PC-9 (cell line): ENCODE measurements at regions not wholly inside any gene's neighbourhood (a gene's known extent, or its start where the extent isn't known, plus 50 kb on each side); places are given as distances from the start of the nearest gene placed in this dataset.

Experiments
- EZH2 ChIP-seq: fragments of 200-600 bp; sonication (generic); IDR thresholded peaks from 2 replicates; pipeline ENCODE4 v1.8.0; 2017; ENCODE audit warnings: antibody characterized with exemption, low read depth
- TF ChIP-seq, protein P1 (sequence below): fragments of 200-600 bp; sonication (generic); conservative IDR thresholded peaks from 2 replicates; pipeline ENCODE4 v1.6.1; 2017; ENCODE audit warnings: mixed run types, antibody characterized with exemption, mild to moderate bottlenecking, moderate library complexity

DNA sequence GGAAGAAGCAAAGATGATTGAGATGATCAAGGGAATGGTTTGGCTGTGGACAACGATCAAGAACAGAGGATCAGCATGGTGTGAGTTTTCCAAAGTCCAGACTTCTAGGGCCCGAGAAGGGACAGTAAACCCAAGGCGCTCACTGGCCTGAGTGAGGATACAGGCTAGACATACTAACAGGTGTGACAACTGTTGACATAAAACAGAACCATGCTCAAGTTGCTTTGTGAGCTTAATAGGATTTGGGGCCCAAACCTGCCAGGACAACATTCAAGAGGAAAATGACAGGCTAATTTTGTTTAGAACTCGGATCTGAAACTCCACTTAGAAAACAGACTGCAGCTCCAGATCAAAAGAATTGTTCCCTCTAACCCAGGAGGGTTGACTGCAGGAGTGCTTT is 68.1 kb upstream of the ACKR3 start:
- TF ChIP-seq, protein P1, sequence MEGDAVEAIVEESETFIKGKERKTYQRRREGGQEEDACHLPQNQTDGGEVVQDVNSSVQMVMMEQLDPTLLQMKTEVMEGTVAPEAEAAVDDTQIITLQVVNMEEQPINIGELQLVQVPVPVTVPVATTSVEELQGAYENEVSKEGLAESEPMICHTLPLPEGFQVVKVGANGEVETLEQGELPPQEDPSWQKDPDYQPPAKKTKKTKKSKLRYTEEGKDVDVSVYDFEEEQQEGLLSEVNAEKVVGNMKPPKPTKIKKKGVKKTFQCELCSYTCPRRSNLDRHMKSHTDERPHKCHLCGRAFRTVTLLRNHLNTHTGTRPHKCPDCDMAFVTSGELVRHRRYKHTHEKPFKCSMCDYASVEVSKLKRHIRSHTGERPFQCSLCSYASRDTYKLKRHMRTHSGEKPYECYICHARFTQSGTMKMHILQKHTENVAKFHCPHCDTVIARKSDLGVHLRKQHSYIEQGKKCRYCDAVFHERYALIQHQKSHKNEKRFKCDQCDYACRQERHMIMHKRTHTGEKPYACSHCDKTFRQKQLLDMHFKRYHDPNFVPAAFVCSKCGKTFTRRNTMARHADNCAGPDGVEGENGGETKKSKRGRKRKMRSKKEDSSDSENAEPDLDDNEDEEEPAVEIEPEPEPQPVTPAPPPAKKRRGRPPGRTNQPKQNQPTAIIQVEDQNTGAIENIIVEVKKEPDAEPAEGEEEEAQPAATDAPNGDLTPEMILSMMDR, result no peak
- TF ChIP-seq EZH2, result no peak
